ENCODE measurements at regions not wholly inside any gene's neighbourhood (a gene's known extent, or its start where the extent isn't known, plus 50 kb on each side); places are given as distances from the start of the nearest gene placed in this dataset.

DNA sequence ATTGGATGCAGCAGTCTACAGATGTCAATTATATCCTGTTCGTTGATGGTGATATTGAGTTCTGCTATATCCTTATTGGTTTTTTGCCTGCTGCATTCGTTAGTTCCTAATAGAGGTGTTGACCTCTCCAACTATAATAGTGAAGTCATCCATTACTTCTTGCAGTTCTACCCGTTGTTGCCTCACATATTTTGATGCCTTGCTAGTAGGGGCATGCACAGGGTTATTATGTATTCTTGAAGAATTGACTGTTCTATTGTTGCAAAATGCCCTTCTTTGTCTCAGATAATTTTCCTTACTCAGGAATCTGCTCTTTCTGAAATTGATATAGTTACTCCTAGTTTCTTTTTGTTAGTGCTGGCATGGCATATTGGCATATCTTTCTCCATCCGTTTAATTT, 140.1 kb upstream of the INHBA start:
- Histone ChIP-seq H3K36me3 (ENCODE audit: control insufficient read depth in 2 of 2, extremely low read depth in 1 of 2, insufficient read depth in 2 of 2, low read length in 2 of 2) (no peaks in the 10 kb centered on the region), H3K9ac (ENCODE audit: control insufficient read depth, extremely low read depth, insufficient read depth, low read length) (no peak overlapping the region), H2AFZ (ENCODE audit: control insufficient read depth, low read length) (no peak overlapping the region), H3K27ac (ENCODE audit: control insufficient read depth, insufficient read depth, low read length) (no peak overlapping the region), H4K20me1 (ENCODE audit: control insufficient read depth, extremely low read depth, insufficient read depth, low read length) (no peaks in the 10 kb centered on the region), H3K79me2 (ENCODE audit: control insufficient read depth, insufficient read depth, low read length) (no peaks in the 10 kb centered on the region), H3K4me1 (ENCODE audit: control insufficient read depth, extremely low read depth, insufficient read depth, low read length) (no peaks in the 10 kb centered on the region), H3K4me2 (ENCODE audit: control insufficient read depth, extremely low read depth, insufficient read depth, low read depth, low read length) (no peak overlapping the region), H3K9me3 (ENCODE audit: control insufficient read depth, low read depth, low read length) (no peaks in the 10 kb centered on the region), H3K9me1 (ENCODE audit: control insufficient read depth, extremely low read depth, insufficient read depth, low read length) (no peaks in the 10 kb centered on the region), H3K4me3 (ENCODE audit: control insufficient read depth in 2 of 3, extremely low read depth in 1 of 3, insufficient read depth in 2 of 3, low read depth in 1 of 3, low read length in 3 of 3) (no peak overlapping the region), H3K27me3 (ENCODE audit: control insufficient read depth, extremely low read depth, insufficient read depth, low read length) (no peaks in the 10 kb centered on the region)
- FAIRE-seq, result no peak
- no peak for DNase-seq (ENCODE audit: low read depth, low spot score)
- dilution Hi-C loops (cut with MboI; ENCODE audit: extremely low pct_ligation_motif_present, low sequenced_read_pairs), result no loop called here
- TF ChIP-seq EZH2 (IDR thresholded peaks at IDR 0.05; ENCODE audit: low read length), result no peak
- TF ChIP-seq, protein P1, sequence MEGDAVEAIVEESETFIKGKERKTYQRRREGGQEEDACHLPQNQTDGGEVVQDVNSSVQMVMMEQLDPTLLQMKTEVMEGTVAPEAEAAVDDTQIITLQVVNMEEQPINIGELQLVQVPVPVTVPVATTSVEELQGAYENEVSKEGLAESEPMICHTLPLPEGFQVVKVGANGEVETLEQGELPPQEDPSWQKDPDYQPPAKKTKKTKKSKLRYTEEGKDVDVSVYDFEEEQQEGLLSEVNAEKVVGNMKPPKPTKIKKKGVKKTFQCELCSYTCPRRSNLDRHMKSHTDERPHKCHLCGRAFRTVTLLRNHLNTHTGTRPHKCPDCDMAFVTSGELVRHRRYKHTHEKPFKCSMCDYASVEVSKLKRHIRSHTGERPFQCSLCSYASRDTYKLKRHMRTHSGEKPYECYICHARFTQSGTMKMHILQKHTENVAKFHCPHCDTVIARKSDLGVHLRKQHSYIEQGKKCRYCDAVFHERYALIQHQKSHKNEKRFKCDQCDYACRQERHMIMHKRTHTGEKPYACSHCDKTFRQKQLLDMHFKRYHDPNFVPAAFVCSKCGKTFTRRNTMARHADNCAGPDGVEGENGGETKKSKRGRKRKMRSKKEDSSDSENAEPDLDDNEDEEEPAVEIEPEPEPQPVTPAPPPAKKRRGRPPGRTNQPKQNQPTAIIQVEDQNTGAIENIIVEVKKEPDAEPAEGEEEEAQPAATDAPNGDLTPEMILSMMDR (optimal IDR thresholded peaks at IDR 0.05 in 1 of 3, IDR thresholded peaks at IDR 0.05 in 1 of 3, conservative IDR thresholded peaks at IDR 0.05 in 1 of 3; ENCODE audit: extremely low read depth in 1 of 3, insufficient read depth in 2 of 3, low read length in 3 of 3), result no peak

DNA sequence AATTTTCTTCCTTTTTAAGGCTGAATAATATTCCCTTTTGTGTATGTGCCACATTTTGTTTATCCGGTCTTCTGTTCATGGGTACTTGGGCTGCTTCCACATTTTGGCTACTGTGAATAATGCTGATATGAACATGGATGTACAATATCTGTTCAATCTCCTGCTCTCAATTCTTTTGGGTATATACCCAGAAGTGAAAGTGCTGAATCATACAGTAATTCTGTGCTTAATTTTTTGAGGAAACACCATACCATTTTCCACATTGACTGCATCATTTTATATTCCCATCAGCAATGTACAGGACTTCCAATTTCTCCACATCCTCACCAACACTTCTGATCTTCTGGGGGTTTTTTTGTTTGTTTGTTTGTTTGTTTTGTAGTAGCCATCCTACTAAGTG, 135.0 kb upstream of the INHBA start:
- no peaks in the 10 kb centered on the region for H3K9me3 ChIP-seq (ENCODE audit: control insufficient read depth, low read depth, low read length)
- H2AFZ ChIP-seq (ENCODE audit: control insufficient read depth, low read length), result no peak overlapping the region

More for the DNA sequence above, 135.0 kb upstream of the INHBA start:
- Histone ChIP-seq H3K27ac (ENCODE audit: control insufficient read depth, insufficient read depth, low read length) (no peak overlapping the region), H3K9me1 (ENCODE audit: control insufficient read depth, extremely low read depth, insufficient read depth, low read length) (no peaks in the 10 kb centered on the region), H3K9ac (ENCODE audit: control insufficient read depth, extremely low read depth, insufficient read depth, low read length) (no peak overlapping the region), H3K4me3 (ENCODE audit: control insufficient read depth in 2 of 3, extremely low read depth in 1 of 3, insufficient read depth in 2 of 3, low read depth in 1 of 3, low read length in 3 of 3) (no peak overlapping the region), H3K36me3 (ENCODE audit: control insufficient read depth in 2 of 2, extremely low read depth in 1 of 2, insufficient read depth in 2 of 2, low read length in 2 of 2) (no peaks in the 10 kb centered on the region), H4K20me1 (ENCODE audit: control insufficient read depth, extremely low read depth, insufficient read depth, low read length) (no peaks in the 10 kb centered on the region), H3K79me2 (ENCODE audit: control insufficient read depth, insufficient read depth, low read length) (no peaks in the 10 kb centered on the region), H3K27me3 (ENCODE audit: control insufficient read depth, extremely low read depth, insufficient read depth, low read length) (no peaks in the 10 kb centered on the region), H3K4me1 (ENCODE audit: control insufficient read depth, extremely low read depth, insufficient read depth, low read length) (no peaks in the 10 kb centered on the region), H3K4me2 (ENCODE audit: control insufficient read depth, extremely low read depth, insufficient read depth, low read depth, low read length) (no peak overlapping the region)
- dilution Hi-C loops (cut with MboI; ENCODE audit: extremely low pct_ligation_motif_present, low sequenced_read_pairs), result no loop called here
- FAIRE-seq (no peak), DNase-seq (ENCODE audit: low read depth, low spot score) (no peak)
- TF ChIP-seq EZH2 (IDR thresholded peaks at IDR 0.05; ENCODE audit: low read length), result no peak
- TF ChIP-seq, protein P1 (optimal IDR thresholded peaks at IDR 0.05 in 1 of 3, IDR thresholded peaks at IDR 0.05 in 1 of 3, conservative IDR thresholded peaks at IDR 0.05 in 1 of 3; ENCODE audit: extremely low read depth in 1 of 3, insufficient read depth in 2 of 3, low read length in 3 of 3), result no peak

Data from keratinocyte (primary cell).